Right lung (tissue), 2 donors: ENCODE measurements at regions not wholly inside any gene's neighbourhood (a gene's known extent, or its start where the extent isn't known, plus 50 kb on each side); places are given as distances from the start of the nearest gene placed in this dataset.
"Not testable (repeated sequence)": the region's sequence is repeated elsewhere in the genome, so short reads cannot be mapped to it uniquely, and the experiment has no call there.

Experiments used
- DNase-seq, 2 donors: peaks; one replicate each; pipeline ENCODE4 v3.0.0-alpha.2; 2013

DNA sequence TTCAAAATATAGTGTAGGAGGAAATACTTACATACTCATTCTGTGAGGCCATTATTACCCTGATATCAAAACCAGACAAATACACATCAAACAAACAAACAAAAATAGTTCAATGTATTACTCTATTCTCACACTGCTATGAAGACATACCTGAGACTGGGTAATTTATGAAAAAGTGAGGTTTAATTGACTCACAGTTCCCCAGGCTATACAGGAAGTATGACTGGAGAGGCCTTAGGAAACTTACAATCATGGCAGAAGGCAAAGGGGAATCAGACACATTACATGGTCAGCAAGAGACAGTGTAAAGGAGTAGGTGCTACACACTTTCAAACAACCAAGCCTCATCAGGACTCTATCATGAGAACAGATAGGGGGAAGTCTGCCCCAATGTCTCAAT, 1023.2 kb downstream of the TMTC2 start:
- no peak for DNase-seq

DNA sequence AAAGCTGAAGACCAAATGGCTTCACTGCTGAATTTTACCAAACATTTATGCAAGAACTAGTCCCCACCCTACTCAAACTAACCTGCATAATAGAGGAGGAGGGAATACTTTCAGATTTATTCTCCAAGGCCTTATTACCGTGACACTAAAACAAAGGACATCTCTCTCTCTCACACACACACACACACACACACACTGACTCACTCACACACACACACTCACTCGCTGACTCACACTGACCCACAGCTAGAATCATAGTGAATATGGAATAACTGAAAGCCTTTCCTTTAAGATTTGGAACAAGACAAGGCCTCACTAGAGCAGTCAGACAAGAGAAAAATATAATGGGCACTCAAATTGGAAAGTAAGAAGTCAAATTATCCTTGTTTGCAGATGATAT, 1014.1 kb downstream of the TMTC2 start:
- DNase-seq: no peak

- not testable (repeated sequence) for DNase-seq
Observed at GRCh38 chr12:83696311-83696710, 1009.6 kb downstream of the TMTC2 start.

DNA sequence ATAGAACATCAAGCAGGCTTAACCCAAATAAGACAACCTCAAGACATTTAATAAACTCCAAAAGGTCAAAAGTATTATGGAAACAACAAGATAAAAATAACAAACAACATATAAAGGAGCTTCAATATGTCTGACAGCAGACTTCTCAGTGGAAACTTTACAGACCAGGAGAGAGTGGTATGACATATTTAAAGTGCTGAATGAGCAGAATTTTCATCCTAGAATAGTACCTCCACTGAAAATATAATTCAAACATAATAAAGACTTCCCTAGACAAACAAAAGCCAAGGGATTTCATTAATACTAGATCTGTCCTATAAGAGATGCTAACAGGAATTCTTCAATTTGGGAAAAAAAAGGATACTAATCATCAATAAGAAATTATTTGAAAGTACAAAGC, 1005.0 kb downstream of the TMTC2 start:
- DNase-seq: no peak

DNA sequence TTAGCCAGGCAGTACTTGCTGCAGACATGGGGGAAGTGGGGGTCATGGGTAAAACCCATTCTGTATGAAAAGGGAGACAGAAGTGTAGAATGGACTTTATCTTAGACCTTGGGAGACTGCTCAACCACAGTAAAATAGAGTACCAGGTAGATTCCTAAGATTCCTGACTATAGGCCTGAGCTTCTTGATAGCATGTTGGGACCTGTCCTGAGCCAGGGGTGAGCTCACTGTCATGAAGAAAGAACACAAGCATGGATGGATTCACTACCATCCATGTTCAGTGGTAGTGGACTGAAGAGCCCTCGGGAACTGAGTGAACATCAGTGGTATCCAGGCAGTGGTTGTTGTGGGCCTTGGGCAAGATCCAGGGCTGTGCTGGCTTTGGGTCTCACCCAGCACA, 1003.8 kb downstream of the TMTC2 start:
- DNase-seq: no peak

DNA sequence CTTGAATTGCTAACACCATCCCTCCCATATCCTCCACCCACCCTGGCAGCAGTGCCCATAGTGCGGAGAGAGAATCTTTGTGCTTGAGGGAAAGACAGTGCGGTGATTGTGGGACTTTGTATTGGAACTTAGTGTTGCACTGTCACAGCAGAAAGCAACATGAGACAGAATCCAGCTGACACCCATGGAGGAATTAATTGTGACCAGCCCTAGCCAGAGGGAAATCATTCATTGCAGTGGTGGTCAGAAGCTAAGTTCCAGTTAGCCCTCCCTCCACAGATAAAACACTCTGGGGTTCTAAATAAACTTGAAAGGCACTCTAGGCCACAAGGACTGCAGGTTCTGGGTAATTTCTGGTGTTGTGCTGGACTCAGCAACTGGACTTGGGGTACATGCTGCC, 1002.6 kb downstream of the TMTC2 start:
- DNase-seq: no peak

DNA sequence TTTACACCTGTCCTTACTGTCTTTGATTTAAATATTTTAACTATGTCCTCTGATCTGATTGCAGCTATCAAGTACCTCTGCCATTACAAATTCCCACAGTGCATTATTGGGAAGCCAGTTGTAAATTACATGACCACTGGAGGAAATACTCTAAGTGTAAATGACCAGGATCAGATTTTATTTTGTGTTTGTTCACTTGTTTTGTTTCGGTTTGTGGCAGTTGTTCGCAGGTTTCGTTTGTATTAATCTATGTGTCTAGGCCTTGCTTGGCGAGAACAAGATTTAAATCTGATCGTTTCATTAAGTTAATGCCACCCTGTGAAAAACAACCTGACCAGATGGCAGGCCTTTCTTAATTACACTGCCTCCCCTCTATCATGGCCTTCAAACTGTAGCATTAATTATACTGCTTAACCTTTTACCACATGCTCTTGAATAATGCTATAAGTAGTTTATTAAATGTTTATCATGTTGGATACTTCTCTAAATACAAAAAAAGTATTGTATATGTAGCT, 990.1 kb downstream of the TMTC2 start:
- no peak for DNase-seq

DNA sequence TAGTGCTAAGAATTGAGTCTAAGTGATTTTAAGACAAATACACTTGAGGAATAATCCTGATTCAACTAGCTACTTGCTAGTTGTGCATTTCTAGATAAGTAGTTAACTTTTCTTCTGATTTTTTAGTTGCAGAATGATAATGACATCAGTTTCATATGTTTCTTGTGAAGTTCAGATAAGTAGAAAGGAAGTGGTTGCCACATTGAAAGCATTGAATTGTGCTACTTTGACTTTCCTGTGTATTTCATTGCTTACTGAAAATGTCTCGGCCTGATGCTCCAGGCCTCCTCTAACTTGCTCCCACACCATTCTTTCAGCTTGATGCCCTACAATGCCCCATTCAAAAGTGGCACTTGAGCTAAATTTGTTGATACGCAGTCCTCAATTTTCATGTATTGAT, 980.0 kb downstream of the TMTC2 start:
- no peak for DNase-seq

DNA sequence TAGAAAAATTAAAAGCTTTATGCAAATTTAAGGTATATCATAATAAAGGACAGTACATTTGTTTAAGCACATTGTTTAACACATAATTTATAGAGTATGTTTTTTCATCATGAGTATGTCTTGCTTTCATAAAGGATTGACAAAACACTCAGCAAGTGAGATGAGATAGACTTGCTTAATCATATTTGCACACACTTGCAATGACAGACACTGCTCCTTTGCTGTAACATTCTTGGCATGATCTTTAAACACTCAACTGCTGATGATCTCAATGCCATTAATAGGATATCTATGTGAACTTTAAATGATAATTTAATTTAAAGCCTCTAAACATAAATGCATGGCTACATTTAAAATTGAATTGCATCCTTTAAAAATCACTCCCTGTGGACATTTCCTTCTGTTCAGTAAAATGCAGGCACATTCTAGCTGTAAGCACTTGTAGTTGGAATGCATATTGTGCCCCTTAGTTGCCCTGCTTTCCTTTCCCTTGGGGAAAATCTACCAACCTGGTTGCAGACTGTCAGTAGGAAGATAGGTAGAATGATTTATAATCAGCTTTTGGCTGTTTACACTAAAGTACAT, 979.0 kb downstream of the TMTC2 start:
- DNase-seq: no peak

DNA sequence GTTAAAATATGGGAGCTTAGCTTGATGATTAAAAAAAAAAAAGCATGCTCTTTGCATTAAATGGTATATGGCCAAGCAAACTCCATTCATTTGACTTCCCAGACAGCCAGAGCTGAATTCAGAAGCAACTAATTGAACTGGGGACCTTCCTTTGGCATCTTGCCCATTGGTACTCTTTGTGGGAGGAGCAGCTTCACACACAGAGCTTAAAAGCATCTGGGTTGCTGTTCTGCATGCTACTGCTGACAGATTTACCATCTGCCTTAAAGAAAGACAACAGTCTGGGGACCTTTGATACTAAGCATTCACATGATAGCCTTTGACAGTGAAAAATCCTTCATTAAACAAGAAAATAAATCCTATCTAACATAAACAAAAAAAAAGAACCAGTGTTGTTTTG, 977.9 kb downstream of the TMTC2 start:
- peak in 1 of 2 donors; percentile 7 for DNase-seq

DNA sequence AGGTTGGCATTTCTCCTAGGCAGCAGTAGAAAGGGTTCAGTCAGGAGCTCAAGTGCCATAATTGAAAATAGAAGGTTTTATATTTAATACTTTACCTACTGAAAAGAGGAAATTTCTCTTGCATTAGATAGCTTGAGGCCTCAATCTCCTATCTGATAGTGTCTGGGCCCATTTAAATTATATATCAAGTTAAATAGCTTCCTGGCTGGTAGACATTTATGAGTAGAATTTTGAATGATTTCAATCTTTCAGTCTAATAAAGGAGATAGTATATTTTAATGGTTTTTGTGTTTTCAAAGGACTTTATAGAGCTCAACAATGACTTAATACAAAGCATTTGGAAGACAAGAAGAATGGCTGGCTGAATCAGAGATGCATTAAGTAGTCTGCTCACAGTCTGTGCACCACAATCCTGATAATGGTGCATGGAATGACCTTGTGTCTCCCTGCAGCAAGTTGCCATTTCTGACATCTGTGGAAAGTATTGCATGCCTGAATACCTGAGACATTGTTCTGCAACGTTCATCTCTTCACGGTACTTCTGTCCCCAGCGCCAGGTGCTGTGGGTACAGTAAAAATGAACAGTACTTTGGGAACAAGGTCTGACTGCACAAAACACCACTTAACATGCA, 974.1 kb downstream of the TMTC2 start:
- no peak for DNase-seq

- DNase-seq: no peak
Observed at GRCh38 chr12:83659321-83659720, 972.6 kb downstream of the TMTC2 start.

GRCh38 chr12:83656004-83656403, 969.3 kb downstream of the TMTC2 start:
- DNase-seq: no peak

DNA sequence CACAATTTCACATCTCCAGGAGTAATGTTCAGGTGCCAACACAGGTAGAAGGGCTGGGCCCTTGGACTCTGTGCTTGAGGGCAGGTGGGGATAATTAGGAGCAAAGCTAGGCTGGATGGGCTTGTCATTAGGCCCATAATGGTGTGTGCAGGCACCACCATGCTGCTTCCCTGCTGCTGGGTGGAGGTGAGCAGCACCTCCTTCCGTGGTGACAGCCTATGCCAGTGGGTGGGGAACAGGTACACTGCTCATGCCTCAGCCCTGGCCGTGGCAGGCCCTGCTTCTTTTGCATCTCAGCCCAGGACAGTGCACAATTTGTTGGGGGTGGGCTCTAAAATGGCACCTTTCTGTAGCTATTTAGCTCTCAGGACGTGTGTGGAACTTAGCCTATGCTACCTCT, 955.5 kb downstream of the TMTC2 start:
- DNase-seq: no peak

DNA sequence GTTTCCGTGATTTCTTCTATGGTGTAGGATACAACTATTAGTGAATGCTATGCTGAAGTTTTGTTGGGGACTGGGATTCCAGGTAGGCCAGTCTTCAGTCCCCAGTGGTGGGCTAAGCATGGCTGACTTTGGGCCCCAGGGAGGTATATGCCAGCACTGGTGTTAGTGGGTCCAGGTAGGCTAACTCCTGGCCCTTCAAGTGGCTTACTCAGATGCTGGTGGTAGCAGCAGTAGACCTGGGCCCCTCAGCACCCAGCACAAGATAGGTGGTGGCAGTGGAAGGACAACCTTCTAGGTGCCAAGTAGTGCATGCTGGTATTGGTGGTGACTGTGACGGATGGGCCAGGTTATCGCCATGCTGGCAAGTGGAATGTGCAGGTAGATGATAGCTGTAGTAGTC, 955.1 kb downstream of the TMTC2 start:
- DNase-seq: no peak

GRCh38 chr12:83634726-83635267, 948.1 kb downstream of the TMTC2 start:
- DNase-seq: no peak

DNA sequence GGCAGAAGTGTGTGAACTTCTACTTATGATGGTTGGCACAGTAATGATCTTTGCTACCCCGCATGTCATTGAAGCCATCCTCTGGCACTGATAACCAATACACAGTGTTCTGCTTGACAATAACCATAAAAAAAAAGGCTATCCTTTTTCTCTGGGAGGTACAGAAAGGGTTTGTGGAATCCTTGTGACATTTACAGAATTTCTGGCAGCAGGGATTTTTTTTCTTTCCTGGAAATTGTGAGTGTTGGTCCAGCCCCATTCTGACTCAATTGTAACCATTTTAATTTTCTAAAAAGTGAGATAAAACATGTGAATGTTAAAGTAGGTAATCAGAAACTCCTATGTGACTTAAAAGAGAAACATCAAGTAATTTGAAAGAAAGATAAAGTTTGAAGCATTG, 943.8 kb downstream of the TMTC2 start:
- no peak for DNase-seq

- no peak for DNase-seq
Observed at GRCh38 chr12:83629931-83630330, 943.2 kb downstream of the TMTC2 start.

- no peak for DNase-seq
Observed at GRCh38 chr12:83622205-83622604, 935.5 kb downstream of the TMTC2 start.

- no peak for DNase-seq
Observed at GRCh38 chr12:83619973-83620372, 933.3 kb downstream of the TMTC2 start.

DNA sequence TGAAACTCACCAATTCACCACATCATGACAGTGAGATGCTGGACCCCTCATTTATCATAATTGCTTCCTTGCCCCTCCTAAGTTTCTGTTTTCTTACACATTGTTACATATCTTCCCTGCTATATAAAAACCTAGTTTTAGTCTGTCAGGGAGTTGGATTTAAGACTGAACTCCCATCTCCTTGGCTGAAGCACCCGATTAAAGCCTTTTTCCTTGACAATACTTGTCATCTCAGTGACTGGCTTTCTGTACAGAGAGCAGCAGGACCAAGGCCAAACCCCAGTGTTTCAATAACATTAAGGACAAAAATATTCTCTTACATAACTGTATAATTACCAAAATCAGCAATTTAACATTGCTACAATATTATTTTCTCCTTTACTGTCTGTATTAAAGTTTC, 928.4 kb downstream of the TMTC2 start:
- no peak for DNase-seq

DNA sequence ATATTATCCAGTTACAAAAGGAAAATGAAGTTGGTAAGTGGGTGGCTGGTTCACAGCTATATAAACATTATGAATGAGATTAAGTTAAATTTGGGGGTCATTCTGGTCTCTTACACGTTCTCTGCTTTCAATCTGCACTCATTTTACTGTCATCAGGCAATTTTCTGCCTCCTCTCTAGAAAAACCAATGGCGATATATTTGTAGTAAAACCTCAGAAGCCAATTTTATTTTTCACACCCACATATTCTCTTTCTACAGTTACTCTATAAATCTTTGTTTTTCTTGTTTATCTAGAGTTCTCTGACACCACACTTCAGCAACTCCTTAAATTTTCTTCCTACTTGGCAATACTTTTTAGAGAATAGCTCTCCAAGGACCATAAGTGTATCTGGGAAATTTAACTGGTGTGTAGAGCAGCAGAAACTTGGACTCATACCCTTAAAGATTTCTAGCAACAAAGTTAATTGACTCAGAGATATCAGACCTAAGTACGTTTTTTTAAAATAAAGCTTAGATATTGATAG, 926.9 kb downstream of the TMTC2 start:
- DNase-seq: peak; percentile 12 to 23

DNA sequence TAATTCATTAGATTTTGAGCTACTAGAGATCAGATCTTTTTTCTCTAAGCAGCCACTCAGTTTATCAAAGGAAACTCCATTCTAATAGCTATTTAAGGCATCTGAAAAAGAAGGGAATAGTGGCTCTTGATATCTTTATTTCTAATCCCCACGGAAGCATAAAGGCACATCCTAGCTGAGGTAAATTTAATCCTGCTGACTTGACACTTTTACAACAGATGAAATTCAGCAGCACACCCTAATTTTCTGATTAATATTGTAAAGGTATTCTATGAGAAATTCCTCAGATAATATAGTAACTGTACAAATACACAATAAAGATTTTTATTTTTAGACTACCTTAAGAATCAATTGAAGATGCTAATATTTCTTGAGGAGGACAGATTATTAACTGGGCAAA, 916.4 kb downstream of the TMTC2 start:
- no peak for DNase-seq
